COLO829 (cell line): ENCODE measurements at regions not wholly inside any gene's neighbourhood (a gene's known extent, or its start where the extent isn't known, plus 50 kb on each side); places are given as distances from the start of the nearest gene placed in this dataset.
A peak's percentile ranks its signal among the peaks of the same experiment; 100 is the strongest.
"Not testable (repeated sequence)": the region's sequence is repeated elsewhere in the genome, so short reads cannot be mapped to it uniquely, and the experiment has no call there.

Experiments used
- DNase-seq: peaks from one replicate; pipeline ENCODE4 v3.0.0; 2012; ENCODE audit warnings: low spot score

DNA sequence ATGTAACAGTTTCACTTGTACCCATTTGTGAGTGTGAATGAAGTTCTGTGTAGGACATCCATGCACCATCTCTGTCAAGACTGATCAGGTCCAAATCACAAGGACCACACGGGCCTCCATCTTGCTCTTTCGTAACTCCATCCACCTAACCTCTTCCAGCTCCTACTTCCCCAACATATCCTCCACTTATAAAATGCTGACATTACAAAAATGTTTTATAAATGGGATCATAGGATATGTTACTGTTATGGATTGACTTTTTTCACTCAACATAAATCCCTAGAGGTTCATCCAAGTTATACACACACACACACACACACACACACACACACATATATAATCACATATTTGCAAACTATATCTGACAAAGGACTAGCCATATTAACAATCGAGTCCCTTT lies 476.8 kb downstream of the ZNF516 start:
- DNase-seq = no peak

- DNase-seq = no peak
Observed at GRCh38 chr18:76013057-76013456, 482.0 kb downstream of the ZNF516 start.

- DNase-seq = no peak
Observed at GRCh38 chr18:76005632-76006208, 489.3 kb downstream of the ZNF516 start.

DNA sequence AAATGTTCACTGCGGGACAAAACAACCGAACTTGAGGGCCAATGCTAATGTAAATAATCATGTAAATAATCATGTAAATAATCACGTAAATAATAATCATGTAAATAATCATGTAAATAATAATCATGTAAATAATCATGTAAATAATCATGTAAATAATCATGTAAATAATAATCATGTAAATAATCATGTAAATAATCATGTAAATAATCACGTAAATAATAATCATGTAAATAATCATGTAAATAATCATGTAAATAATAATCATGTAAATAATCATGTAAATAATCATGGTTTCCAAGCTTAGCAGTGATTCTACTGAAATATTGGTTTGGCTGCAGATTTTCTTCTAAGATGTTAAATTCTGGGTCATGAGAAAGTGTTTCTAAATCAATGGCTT lies 507.1 kb downstream of the ZNF516 start:
- DNase-seq = not testable (repeated sequence)

- no peak for DNase-seq
Observed at GRCh38 chr18:75984853-75985252, 510.2 kb downstream of the ZNF516 start.

DNA sequence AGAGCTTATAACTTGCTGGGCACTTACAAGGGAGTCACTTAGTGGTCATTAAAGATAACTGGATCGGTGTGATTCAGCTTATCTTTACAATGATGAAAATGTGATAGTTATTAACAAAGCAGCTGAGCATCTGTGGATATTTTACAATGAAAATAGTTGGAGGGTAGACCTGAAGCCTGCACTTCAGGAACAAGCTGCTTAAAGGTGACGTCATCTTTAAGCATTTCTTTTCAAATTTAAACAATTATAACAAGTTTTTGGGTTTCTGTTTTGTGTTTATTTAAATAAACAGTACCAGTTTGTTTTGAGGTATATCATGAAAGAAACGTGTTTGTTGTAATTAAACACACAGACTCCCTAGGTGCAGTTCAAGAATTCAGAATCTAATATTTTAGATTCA lies 513.9 kb downstream of the ZNF516 start:
- no peak for DNase-seq

DNA sequence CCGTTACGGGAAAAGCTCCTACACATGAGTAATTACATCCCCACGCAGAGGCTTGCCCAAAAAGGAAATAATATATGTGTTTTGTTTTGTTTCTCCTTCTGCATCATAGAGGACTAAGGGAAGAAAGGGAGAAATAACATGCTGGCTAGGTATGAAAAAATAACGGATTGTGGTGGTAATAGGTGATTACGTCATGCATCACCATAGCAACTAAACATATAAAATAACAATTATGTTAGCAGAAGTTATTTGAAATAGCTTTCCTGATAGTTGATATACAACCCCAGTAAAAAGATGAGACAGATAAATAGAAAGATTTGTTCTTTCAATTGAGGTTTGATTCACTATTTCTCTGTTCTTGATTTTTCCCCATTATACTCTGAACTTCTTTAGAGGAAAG lies 518.0 kb downstream of the ZNF516 start:
- DNase-seq = peak; percentile 7

- no peak for DNase-seq
Observed at GRCh38 chr18:75970212-75970611, 524.8 kb downstream of the ZNF516 start.

DNA sequence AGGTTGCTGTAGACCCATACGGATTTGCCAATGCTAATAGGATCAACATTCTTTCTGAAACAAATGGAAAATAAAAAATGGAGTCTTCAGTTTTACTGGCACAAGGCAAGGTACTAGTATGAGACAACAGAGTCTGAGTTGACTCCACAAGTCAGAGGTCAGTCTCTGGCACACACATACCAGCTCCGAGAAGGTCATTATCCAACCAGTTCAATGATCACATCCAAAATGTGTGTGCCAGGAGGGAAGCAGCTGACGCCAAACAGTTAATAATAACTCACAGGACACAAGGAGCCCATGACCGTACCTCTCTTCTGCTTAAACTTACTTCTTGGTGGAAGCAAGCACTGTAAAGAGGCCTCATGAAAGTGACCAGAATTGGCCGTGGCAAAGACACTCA lies 528.6 kb downstream of the ZNF516 start:
- DNase-seq = no peak

GRCh38 chr18:75962036-75962572 lies 532.9 kb downstream of the ZNF516 start:
- no peak for DNase-seq

DNA sequence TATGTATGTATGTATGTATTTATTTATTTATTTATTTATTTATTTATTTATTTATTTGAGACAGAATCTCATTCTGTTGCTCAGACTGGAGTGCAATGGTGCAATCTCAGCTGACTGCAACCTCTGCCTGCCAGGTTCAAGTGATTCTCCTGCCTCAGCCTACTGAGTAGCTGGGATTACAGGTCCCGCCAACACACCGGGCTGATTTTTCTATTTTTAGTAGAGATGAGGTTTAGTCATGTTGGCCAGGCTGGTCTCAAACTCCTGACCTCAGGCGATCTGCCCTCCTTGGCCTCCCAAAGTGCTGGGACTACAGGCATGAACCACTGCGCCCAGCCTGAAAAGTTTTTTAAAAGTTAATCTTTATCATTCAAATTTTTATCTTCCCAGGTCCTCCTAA lies 532.9 kb upstream of the SMIM21 start:
- DNase-seq = not testable (repeated sequence)

- no peak for DNase-seq
Observed at GRCh38 chr18:75959150-75959549, 531.6 kb upstream of the SMIM21 start.

GRCh38 chr18:75958683-75959082 lies 531.2 kb upstream of the SMIM21 start:
- no peak for DNase-seq

DNA sequence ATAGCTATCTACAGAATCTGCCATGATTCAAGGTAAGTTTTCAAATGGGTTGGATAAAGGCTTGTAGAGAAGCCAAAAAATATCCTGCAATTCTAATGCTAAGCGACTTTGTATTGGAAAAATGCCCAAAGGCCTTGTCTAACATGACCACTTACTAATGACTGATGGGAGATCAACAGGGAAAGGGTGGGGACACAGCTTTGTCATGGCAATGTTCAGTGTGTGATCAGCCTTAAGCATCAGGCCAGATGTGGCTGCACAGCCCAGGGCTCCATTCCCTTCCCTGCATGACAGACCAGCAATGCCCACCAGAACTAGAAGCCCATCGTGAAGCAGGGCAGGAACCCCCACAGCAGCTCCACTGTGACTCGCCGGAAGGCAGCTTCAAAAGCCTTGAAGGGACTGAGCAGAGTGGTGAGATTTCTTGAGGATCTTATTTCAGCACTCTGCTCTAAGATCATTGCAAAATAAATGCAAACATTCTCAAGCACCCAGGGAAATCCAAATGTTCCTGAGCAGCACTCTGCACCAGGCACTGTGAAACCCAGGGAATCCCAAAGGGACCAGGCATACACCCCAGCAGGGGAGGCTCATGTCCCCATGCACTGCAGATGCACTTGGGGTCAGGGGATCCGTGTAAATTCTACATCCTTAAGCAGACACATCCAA lies 517.9 kb upstream of the SMIM21 start:
- no peak for DNase-seq

GRCh38 chr18:75937306-75937705 lies 509.8 kb upstream of the SMIM21 start:
- no peak for DNase-seq

GRCh38 chr18:75936862-75937261 lies 509.4 kb upstream of the SMIM21 start:
- no peak for DNase-seq

DNA sequence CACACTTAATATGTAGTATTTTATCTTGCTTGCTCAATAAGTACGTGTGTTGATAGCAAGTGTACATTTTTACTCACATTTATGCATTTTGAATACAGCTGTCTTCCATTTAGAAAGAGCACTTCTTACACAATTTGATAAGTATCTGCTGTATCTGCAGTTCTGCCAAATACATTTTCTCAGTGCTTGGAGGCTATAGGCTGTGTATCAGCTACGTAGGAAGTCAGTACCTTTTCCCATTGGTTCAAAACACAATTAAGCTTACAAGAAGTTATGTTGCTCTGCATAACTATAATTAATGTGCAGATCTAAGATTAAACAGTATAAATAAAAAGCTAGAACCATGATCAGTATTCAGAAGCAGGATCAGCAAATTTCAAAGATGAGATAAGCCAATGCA lies 503.6 kb upstream of the SMIM21 start:
- no peak for DNase-seq

DNA sequence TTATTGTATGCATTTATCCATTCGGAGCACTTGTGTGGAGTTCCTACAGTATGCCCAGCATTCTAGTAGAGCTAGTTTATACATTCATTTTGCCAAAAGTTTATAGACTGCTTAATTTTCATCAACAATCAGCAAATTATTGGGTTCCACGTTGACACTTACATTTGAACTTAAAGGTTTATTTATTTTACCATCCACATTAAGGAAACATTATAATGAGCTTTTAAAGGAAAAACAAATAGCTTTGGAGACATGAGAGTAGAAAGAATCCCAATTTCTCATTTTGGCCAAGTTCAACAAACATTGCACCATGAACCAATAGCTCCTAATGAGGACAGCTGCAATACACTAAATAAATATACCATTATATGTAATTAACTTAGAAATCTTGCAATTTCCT lies 501.2 kb upstream of the SMIM21 start:
- no peak for DNase-seq

GRCh38 chr18:75927791-75928190 lies 500.3 kb upstream of the SMIM21 start:
- no peak for DNase-seq

- no peak for DNase-seq
Observed at GRCh38 chr18:75926811-75927210, 499.3 kb upstream of the SMIM21 start.

- no peak for DNase-seq
Observed at GRCh38 chr18:75923169-75923568, 495.7 kb upstream of the SMIM21 start.

- no peak for DNase-seq
Observed at GRCh38 chr18:75916624-75916982, 489.1 kb upstream of the SMIM21 start.

GRCh38 chr18:75915941-75916623 lies 488.6 kb upstream of the SMIM21 start:
- no peak for DNase-seq
